GM20000 (cell line): ENCODE measurements at regions not wholly inside any gene's neighbourhood (a gene's known extent, or its start where the extent isn't known, plus 50 kb on each side); places are given as distances from the start of the nearest gene placed in this dataset.

Experiments
- DNase-seq: peaks from one replicate; pipeline ENCODE4 v3.0.0; 2012; ENCODE audit warnings: low spot score
- CTCF ChIP-seq: IDR thresholded peaks from 2 replicates; pipeline ENCODE4 v1.5.1; 2012; ENCODE audit warnings: mild to moderate bottlenecking, control low read depth; ENCODE audit errors: extremely low read depth, missing control alignments

GRCh38 chr20:58149437-58150091 is 78.9 kb downstream of the ANKRD60 start:
- DNase-seq = no peak
- no peak for TF ChIP-seq CTCF

- no peak for TF ChIP-seq CTCF
- no peak for DNase-seq
These were observed 79.6 kb downstream of the ANKRD60 start for GRCh38 chr20:58148891-58149290.

- no peak for DNase-seq
- no peak for TF ChIP-seq CTCF
These were observed 80.7 kb downstream of the ANKRD60 start for GRCh38 chr20:58147628-58148370.

GRCh38 chr20:58146746-58147140 is 81.7 kb downstream of the ANKRD60 start:
- no peak for TF ChIP-seq CTCF
- DNase-seq = no peak

GRCh38 chr20:58146081-58146745 is 82.2 kb downstream of the ANKRD60 start:
- TF ChIP-seq CTCF = no peak
- DNase-seq = no peak

GRCh38 chr20:58145506-58146080 is 82.9 kb downstream of the ANKRD60 start:
- no peak for TF ChIP-seq CTCF
- DNase-seq = no peak

GRCh38 chr20:58144096-58144495 is 84.4 kb downstream of the ANKRD60 start:
- DNase-seq = no peak
- no peak for TF ChIP-seq CTCF
